ENCODE measurements at regions not wholly inside any gene's neighbourhood (a gene's known extent, or its start where the extent isn't known, plus 50 kb on each side); places are given as distances from the start of the nearest gene placed in this dataset.

GRCh38 chr1:29883411-29883832, 647.1 kb downstream of the PTPRU start:
- BruUV-seq (replicated peaks) = no TSS peak
- ChIA-PET RAD21 (ENCODE audit: low non-redundant PET in 1 of 2, low total read pairs in 2 of 2, uncharacterized antibody in 2 of 2, unreplicated experiment in 2 of 2) (no interaction called here), POLR2A (no interaction called here), CTCF (no interaction called here)
- peaks cover 18% of the 10 kb centered on the region for H3K27me3 ChIP-seq (ENCODE audit: insufficient read depth, low read length)
- no peak overlapping the region for H3K27ac ChIP-seq (ENCODE audit: low read depth, low read length)
- no peaks in the 10 kb centered on the region for H3K4me1 ChIP-seq (ENCODE audit: control insufficient read depth in 1 of 2, insufficient read depth in 2 of 2, low read length in 2 of 2)
- ATAC-seq = no peak
- no peaks in the 10 kb centered on the region for H3K79me2 ChIP-seq (ENCODE audit: insufficient read depth, low read length)
- H3K4me2 ChIP-seq (ENCODE audit: low read length) = no peak overlapping the region
- intact Hi-C loops (cut with micrococcal nuclease) = no loop called here
- H3K9me3 ChIP-seq (ENCODE audit: control insufficient read depth in 1 of 2, insufficient read depth in 1 of 2, low read depth in 1 of 2, low read length in 2 of 2) = no peaks in the 10 kb centered on the region
- no peak overlapping the region for H3K4me3 ChIP-seq (replicated peaks in 1 of 2; ENCODE audit: low read depth in 1 of 2, low read length in 2 of 2)
- H3K9me2 ChIP-seq (ENCODE audit: insufficient read depth) = no peaks in the 10 kb centered on the region
- DNase-seq (ENCODE audit: low read depth, low spot score) = no peak
- no peak overlapping the region for H2AFZ ChIP-seq (ENCODE audit: low read depth, low read length, poor library complexity, severe bottlenecking)
- no peaks in the 10 kb centered on the region for H4K20me1 ChIP-seq (ENCODE audit: insufficient read depth)
- no peaks in the 10 kb centered on the region for H3K36me3 ChIP-seq (ENCODE audit: control insufficient read depth in 1 of 2, insufficient read depth in 2 of 2, low read length in 2 of 2)
- H3K9ac ChIP-seq (ENCODE audit: low read length) = no peak overlapping the region
- no peak for TF ChIP-seq FOSL1 (IDR thresholded peaks at IDR 0.05; ENCODE audit: low read depth)
- no peak for TF ChIP-seq POLR2A (IDR thresholded peaks at IDR 0.05; ENCODE audit: borderline replicate concordance, extremely low read depth, insufficient read depth, insufficient read length)
- no peak for TF ChIP-seq ELF1 (IDR thresholded peaks at IDR 0.05; ENCODE audit: borderline replicate concordance, low read depth)
- no peak for TF ChIP-seq POLR2AphosphoS5 (IDR thresholded peaks at IDR 0.05; ENCODE audit: low read depth, low read length)
- TF ChIP-seq SIN3A (IDR thresholded peaks at IDR 0.05; ENCODE audit: low read depth) = no peak
- no peak for TF ChIP-seq SRF (IDR thresholded peaks at IDR 0.05; ENCODE audit: low read depth)
- TF ChIP-seq REST (IDR thresholded peaks at IDR 0.05; ENCODE audit: low read depth) = no peak
- TF ChIP-seq EZH2phosphoT487 (IDR thresholded peaks at IDR 0.05; ENCODE audit: borderline replicate concordance) = no peak
- no peak for TF ChIP-seq RAD21 (IDR thresholded peaks at IDR 0.05; ENCODE audit: low read depth)

Data from HCT116 (cell line).